IMR-90 (cell line): ENCODE measurements at regions not wholly inside any gene's neighbourhood (a gene's known extent, or its start where the extent isn't known, plus 50 kb on each side); places are given as distances from the start of the nearest gene placed in this dataset.

Experiments used
- ATAC-seq: fragments of 200-7000 bp; cut with Tn5 transposase; 2 replicates; pipeline ENCODE4 v1.9.1; 2020; ENCODE audit warnings: low read depth, mild to moderate bottlenecking, moderate library complexity
- BruUV-seq: library from RNA; stranded (reverse); fragments of 400-500 nt; replicated peaks from 2 replicates; lab custom pipeline; 2021; lab: Mats Ljungman, UMichigan
- CTCF ChIA-PET: fragments of 300-600 bp; formaldehyde crosslinking; extraction: SDS; loops from one replicate; lab custom pipeline; 2021; ENCODE audit warnings: antibody characterized with exemption; lab: Yijun Ruan, JAX
- POLR2A ChIA-PET: fragments of 300-600 bp; sonication (Branson Sonifier 250); formaldehyde crosslinking; loops from one replicate; lab custom pipeline; 2022; ENCODE audit warnings: antibody characterized with exemption; ENCODE audit not compliant: unreplicated experiment; lab: Charles Lee
- DNase-seq: peaks from one replicate; pipeline ENCODE4 v3.0.0; 2013
- H2AFZ ChIP-seq: replicated peaks from 2 replicates; pipeline ENCODE3; 2013; ENCODE audit warnings: low read length, mild to moderate bottlenecking; ENCODE audit not compliant: poor library complexity
- H2AK5ac ChIP-seq: 2 replicates; pipeline ENCODE4 v1.6.1; 2013; ENCODE audit warnings: low read depth, low read length, inconsistent platforms
- H2AK9ac ChIP-seq: replicated peaks from 2 replicates; pipeline ENCODE3; 2013; ENCODE audit warnings: mild to moderate bottlenecking, low read depth, low read length, moderate library complexity; ENCODE audit not compliant: poor library complexity
- H2BK120ac ChIP-seq: 2 replicates; pipeline ENCODE4 v1.6.1; 2013; ENCODE audit warnings: low read depth, low read length, inconsistent platforms
- H2BK15ac ChIP-seq: 3 replicates; pipeline ENCODE4 v1.6.1; 2013; ENCODE audit warnings: low read depth, low read length, inconsistent platforms
- H2BK20ac ChIP-seq: 2 replicates; pipeline ENCODE4 v1.6.1; 2013; ENCODE audit warnings: low read depth, mild to moderate bottlenecking, inconsistent platforms, low read length, moderate library complexity
- H2BK5ac ChIP-seq: 2 replicates; pipeline ENCODE4 v1.6.1; 2013; ENCODE audit warnings: mild to moderate bottlenecking, low read depth, low read length, inconsistent platforms; ENCODE audit not compliant: poor library complexity, severe bottlenecking
- H3K14ac ChIP-seq: replicated peaks from 2 replicates; pipeline ENCODE4 v1.6.1; 2013; ENCODE audit warnings: low read depth, low read length, inconsistent platforms
- H3K18ac ChIP-seq: 2 replicates; pipeline ENCODE4 v1.6.1; 2013; ENCODE audit warnings: low read depth, low read length, control low read depth
- H3K23ac ChIP-seq: 2 replicates; pipeline ENCODE4 v1.6.1; 2013; ENCODE audit warnings: low read depth, low read length, inconsistent platforms
- H3K27ac ChIP-seq: 2 replicates; pipeline ENCODE4 v1.5.1; 2013; ENCODE audit warnings: mild to moderate bottlenecking, control low read depth, low read length; ENCODE audit not compliant: insufficient read depth
- H3K27me3 ChIP-seq: 2 replicates; pipeline ENCODE4 v1.6.1; 2013; ENCODE audit warnings: low read length; ENCODE audit not compliant: control insufficient read depth, insufficient read depth
- H3K36me3 ChIP-seq: 2 replicates; pipeline ENCODE4 v1.6.1; 2013; ENCODE audit warnings: low read length, mixed read lengths; ENCODE audit not compliant: control insufficient read depth, insufficient read depth
- H3K4ac ChIP-seq: 2 replicates; pipeline ENCODE4 v1.6.1; 2013; ENCODE audit warnings: low read depth, low read length, inconsistent platforms
- H3K4me1 ChIP-seq: 2 replicates; pipeline ENCODE4 v1.6.1; 2013; ENCODE audit warnings: low read length, mixed read lengths; ENCODE audit not compliant: control insufficient read depth, insufficient read depth
- H3K4me2 ChIP-seq: 2 replicates; pipeline ENCODE4 v1.6.1; 2013; ENCODE audit warnings: low read depth, mild to moderate bottlenecking, control low read depth, low read length, moderate library complexity
- H3K4me3 ChIP-seq: 2 replicates; pipeline ENCODE4 v1.5.1; 2013; ENCODE audit warnings: low read depth, mild to moderate bottlenecking, control low read depth, low read length, moderate library complexity; ENCODE audit not compliant: insufficient read depth
- H3K56ac ChIP-seq: 2 replicates; pipeline ENCODE4 v1.6.1; 2013; ENCODE audit warnings: low read length, inconsistent platforms; ENCODE audit not compliant: insufficient read depth; ENCODE audit errors: extremely low read depth
- H3K79me1 ChIP-seq, 2 experiments: 2 replicates each; pipeline ENCODE4 v1.6.1; 2013; ENCODE audit warnings: low read length in 2 of 2, inconsistent platforms in 1 of 2, low read depth in 1 of 2
- H3K9ac ChIP-seq: 2 replicates; pipeline ENCODE4 v1.6.1; 2013; ENCODE audit warnings: low read depth, low read length, control low read depth
- H3K9me1 ChIP-seq: 2 replicates; pipeline ENCODE4 v1.6.1; 2013; ENCODE audit warnings: low read length, inconsistent platforms; ENCODE audit not compliant: insufficient read depth
- H3K9me3 ChIP-seq: 2 replicates; pipeline ENCODE4 v1.6.1; 2013; ENCODE audit warnings: low read length; ENCODE audit not compliant: control insufficient read depth, insufficient read depth
- H4K20me1 ChIP-seq: 2 replicates; pipeline ENCODE4 v1.6.1; 2013; ENCODE audit warnings: low read length, inconsistent platforms; ENCODE audit not compliant: insufficient read depth
- H4K5ac ChIP-seq: 2 replicates; pipeline ENCODE4 v1.6.1; 2013; ENCODE audit warnings: mild to moderate bottlenecking, low read depth, low read length, control low read depth
- H4K8ac ChIP-seq, 2 experiments: 2 replicates each; pipeline ENCODE4 v1.6.1; 2013; ENCODE audit warnings: low read depth in 2 of 2, low read length in 2 of 2, control low read depth in 1 of 2, inconsistent platforms in 1 of 2
- H4K91ac ChIP-seq: 2 replicates; pipeline ENCODE4 v1.6.1; 2013; ENCODE audit warnings: low read depth, low read length, inconsistent platforms; ENCODE audit not compliant: insufficient read depth
- MXI1 ChIP-seq: IDR thresholded peaks from 2 replicates; pipeline ENCODE4 v1.6.1; 2012; ENCODE audit warnings: low read depth, mild to moderate bottlenecking, low read length, moderate library complexity, borderline replicate concordance
- WGBS, 2 experiments: methylation state at CpG; one replicate each; pipeline versions ENCODE4 v1.1.5 to v1.1.7; 2013; ENCODE audit warnings: missing lambda C conversion rate in 2 of 2; ENCODE audit not compliant: insufficient read length in 1 of 2; ENCODE audit errors: extremely low coverage in 2 of 2; 5-methylcytosine and 5-hydroxymethylcytosine counted together
- dilution Hi-C: fragments of 300-500 bp; cut with HindIII; formaldehyde crosslinking; loops from one replicate; pipeline ENCODE4 v1.14.3; 2018; ENCODE audit warnings: low sequenced_read_pairs; ENCODE audit not compliant: unreplicated experiment
- in situ Hi-C: fragments of 300-500 bp; cut with MboI; formaldehyde crosslinking; loops from 3 replicates; pipeline ENCODE4 v1.14.3; 2019; ENCODE audit warnings: low sequenced_read_pairs, inconsistent platforms, mixed read lengths
- intact Hi-C: fragments of 100-400 bp; cut with micrococcal nuclease; formaldehyde crosslinking; loops from 2 replicates; pipeline ENCODE4 v1.10.0; 2022

DNA sequence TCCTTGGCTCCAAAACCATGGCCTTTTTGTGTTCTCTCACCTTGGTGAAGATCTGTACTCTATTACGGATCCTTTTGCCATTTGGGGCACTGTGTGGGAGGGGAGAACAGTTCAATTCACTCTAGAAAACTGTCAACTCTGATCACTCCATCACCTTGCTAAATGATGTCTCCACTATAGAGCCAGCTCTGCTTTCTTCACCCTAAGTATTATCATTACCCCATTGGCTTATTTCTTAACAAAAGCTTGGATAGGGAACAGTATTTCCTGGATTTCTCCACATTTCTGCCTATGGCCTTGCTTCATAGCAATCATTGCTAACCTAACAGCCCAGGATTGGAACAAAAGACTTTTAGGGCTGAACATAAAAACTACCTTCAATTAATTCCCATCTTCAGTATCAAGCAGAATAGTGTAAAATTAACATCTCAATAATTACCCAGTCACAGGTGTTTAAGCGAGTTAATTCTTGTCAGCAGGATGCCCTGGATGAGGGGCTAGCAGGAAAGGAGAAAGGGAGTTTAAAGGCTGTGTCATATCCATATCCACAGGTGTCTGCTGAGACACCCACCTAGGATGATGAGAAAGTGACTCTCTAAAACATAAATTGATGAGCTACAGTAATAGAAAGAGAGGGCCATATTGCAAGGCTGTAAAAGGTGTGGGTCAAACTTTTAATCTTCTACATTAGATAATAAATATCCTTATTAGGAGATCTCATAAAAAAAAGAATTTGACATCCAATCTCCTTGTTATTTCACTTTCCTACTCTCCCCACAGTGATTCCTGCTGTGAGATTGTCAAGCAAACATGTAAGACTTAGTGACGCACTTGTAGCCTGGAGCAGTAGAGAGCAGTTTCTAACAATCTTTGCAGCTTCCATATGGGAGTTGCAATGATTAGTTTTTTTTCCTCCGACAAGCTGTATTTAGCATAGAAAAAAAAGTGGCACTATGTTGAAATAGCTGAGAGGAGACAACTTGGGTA lies 589.5 kb upstream of the NXPH2 start:
- ChIA-PET CTCF (no interaction called here), POLR2A (no interaction called here)
- Histone ChIP-seq H2AK9ac (no peak overlapping the region), H2BK5ac (no peak overlapping the region), H3K9ac (no peak overlapping the region), H3K4me1 (no peaks in the 10 kb centered on the region), H2BK20ac (no peak overlapping the region), H3K27me3 (no peaks in the 10 kb centered on the region), H3K56ac (no peak overlapping the region), H3K14ac (no peak overlapping the region), H3K23ac (no peak overlapping the region), H4K8ac (no peak overlapping the region), H3K9me3 (peaks cover 10% of the 10 kb centered on the region), H2BK15ac (no peak overlapping the region), H2AFZ (no peak overlapping the region), H4K20me1 (no peaks in the 10 kb centered on the region), H3K79me1 (no peaks in the 10 kb centered on the region), H3K18ac (no peak overlapping the region), H3K36me3 (no peaks in the 10 kb centered on the region), H2AK5ac (no peak overlapping the region), H3K9me1 (no peaks in the 10 kb centered on the region), H3K27ac (no peak overlapping the region), H2BK120ac (no peak overlapping the region), H3K4me2 (no peak overlapping the region), H4K5ac (no peak overlapping the region), H3K4ac (no peak overlapping the region), H4K91ac (no peak overlapping the region), H3K4me3 (no peak overlapping the region)
- in situ Hi-C loops, result no loop called here
- dilution Hi-C loops, result no loop called here
- no TSS peak for BruUV-seq
- TF ChIP-seq MXI1, result no peak
- no peak for DNase-seq
- intact Hi-C loops, result no loop called here
- WGBS, 2 experiments, result 29% methylated on average over 1 of the region's 4 CpGs; no CpG with 5 or more reads in 1 of the 2 experiments
- ATAC-seq, result no peak
